Activated T-cell treated with anti-CD3 and anti-CD28 coated beads, Interleukin-2, amount 50 U/mL, for 72 hours (primary cell): ENCODE measurements at regions not wholly inside any gene's neighbourhood (a gene's known extent, or its start where the extent isn't known, plus 50 kb on each side); places are given as distances from the start of the nearest gene placed in this dataset.

Source experiments
- ATAC-seq, 2 donors: fragments of 150-1000 bp; cut with Tn5 transposase; replicated peaks in 1 of 2; 2 replicates each; pipeline ENCODE4 v1.10.0; 2021; ENCODE audit warnings: moderate library complexity in 2 of 2, mild to moderate bottlenecking in 1 of 2
- DNase-seq, 2 donors: peaks; one replicate each; pipeline ENCODE4 v3.0.0; 2021 to 2022; ENCODE audit warnings: mixed read lengths in 1 of 2
- H3K27ac Mint-ChIP-seq: one replicate; pipeline ENCODE4 v1.8.0; 2022; ENCODE audit warnings: mild to moderate bottlenecking, moderate library complexity, mixed read lengths
- H3K27me3 Mint-ChIP-seq: one replicate; pipeline ENCODE4 v1.8.0; 2022; ENCODE audit warnings: low read depth, mixed read lengths
- H3K36me3 Mint-ChIP-seq, 2 donors: one replicate each; pipeline ENCODE4 v1.8.0; 2022; ENCODE audit warnings: mixed read lengths in 2 of 2, mild to moderate bottlenecking in 1 of 2; ENCODE audit not compliant: insufficient read depth in 2 of 2
- H3K4me1 Mint-ChIP-seq: one replicate; pipeline ENCODE4 v1.8.0; 2022; ENCODE audit warnings: low read depth, mixed read lengths
- H3K4me3 Mint-ChIP-seq, 2 donors: one replicate each; pipeline ENCODE4 v1.8.0; 2022; ENCODE audit warnings: mild to moderate bottlenecking in 2 of 2, mixed read lengths in 2 of 2, moderate library complexity in 2 of 2
- H3K9me3 Mint-ChIP-seq, 2 donors: one replicate each; pipeline ENCODE4 v1.8.0; 2022; ENCODE audit warnings: mixed read lengths in 2 of 2

DNA sequence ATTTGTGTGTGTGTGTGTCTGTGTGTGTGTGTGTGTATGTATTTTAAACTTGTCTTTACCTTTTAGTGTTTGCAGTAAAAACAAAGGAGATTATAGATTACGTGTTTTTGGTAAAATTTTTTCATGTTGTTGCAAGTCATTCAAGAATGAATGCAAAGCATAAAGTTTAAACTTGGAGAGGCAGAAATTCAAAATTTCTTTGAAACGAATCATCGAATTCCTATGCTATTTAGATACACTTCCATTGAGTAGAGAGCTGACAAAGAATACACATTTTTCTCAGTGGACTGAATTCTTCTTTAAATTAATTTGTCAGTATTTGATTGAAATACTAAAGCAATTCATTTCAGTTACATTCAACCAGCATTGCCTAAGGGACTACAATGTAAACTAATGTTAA, 66.0 kb upstream of the HDAC9 start:
- H3K27me3 Mint-ChIP-seq: no peaks in the 10 kb centered on the region
- no peaks in the 10 kb centered on the region for H3K36me3 Mint-ChIP-seq
- ATAC-seq: no peak
- H3K27ac Mint-ChIP-seq: no peak overlapping the region
- H3K9me3 Mint-ChIP-seq: peaks cover 0 to 4% of the 10 kb centered on the region in 2 donors
- no peak for DNase-seq
- H3K4me3 Mint-ChIP-seq: no peak overlapping the region
- H3K4me1 Mint-ChIP-seq: no peaks in the 10 kb centered on the region

DNA sequence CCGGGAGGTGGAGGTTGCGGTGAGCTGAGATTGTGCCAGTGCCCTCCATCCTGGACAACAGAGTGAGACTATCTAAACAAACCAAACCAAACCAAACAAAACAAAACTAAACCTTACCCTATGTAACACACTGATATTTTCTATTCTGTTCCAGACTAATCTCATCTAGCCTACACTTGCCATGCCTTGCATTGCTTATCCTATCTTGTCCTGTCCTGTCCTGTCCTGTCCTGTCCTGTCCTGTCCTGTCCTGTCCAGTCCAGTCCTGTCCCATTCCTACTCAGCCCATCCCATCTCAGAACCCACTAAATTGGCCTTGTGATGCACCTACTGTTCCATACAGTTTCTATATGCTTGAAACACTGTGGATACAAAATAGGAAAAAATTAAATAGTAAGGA, 64.7 kb upstream of the HDAC9 start:
- Mint-ChIP-seq H3K9me3 (peaks cover 0 to 4% of the 10 kb centered on the region in 2 donors), H3K27me3 (no peaks in the 10 kb centered on the region), H3K4me1 (no peaks in the 10 kb centered on the region), H3K4me3 (no peak overlapping the region), H3K36me3 (no peaks in the 10 kb centered on the region), H3K27ac (no peak overlapping the region)
- no peak for DNase-seq
- no peak for ATAC-seq

DNA sequence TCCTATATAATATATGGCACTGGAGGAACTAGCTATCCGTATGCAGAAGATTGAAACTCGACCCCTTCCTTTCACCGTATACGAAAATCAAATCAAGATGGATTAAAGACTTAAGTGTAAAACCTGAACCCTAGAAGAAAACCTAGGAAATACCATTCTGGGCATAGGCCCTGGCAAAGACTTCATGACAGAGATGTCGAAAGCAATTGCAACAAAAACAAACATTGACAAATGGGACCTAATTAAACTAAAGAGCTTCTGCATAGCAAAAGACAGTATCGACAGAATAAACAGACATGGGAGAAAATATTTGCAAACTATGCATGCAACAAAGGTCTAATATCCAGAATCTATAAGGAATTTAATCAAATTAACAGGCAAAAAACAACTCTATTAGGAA, 61.4 kb upstream of the HDAC9 start:
- H3K4me1 Mint-ChIP-seq: peaks cover 2% of the 10 kb centered on the region
- no peaks in the 10 kb centered on the region for H3K36me3 Mint-ChIP-seq
- ATAC-seq (no peak), DNase-seq (no peak)
- H3K9me3 Mint-ChIP-seq: peaks cover 0 to 4% of the 10 kb centered on the region in 2 donors
- H3K4me3 Mint-ChIP-seq: no peak overlapping the region
- H3K27ac Mint-ChIP-seq: no peak overlapping the region
- H3K27me3 Mint-ChIP-seq: no peaks in the 10 kb centered on the region

DNA sequence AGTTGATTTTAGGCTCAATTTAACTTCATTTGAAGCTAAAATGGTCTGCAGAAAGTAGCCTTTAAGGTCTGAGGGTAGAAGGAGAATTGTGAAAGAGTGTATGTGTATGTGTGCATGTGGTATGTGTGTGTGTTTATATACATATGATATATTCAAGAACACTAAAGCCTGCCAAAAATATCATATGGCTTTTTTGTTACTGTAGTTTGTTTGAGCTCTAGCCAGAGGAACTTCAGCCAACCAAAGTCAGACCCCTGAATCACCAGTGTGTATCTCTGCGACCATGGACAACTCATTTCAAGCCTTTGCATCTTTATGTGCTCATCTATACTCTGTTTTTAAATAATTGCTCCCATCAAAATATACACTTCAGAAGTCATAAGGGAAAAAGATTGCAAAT, 58.4 kb upstream of the HDAC9 start:
- Mint-ChIP-seq H3K4me3 (no peak overlapping the region), H3K4me1 (peaks cover 6% of the 10 kb centered on the region), H3K9me3 (peaks cover 0 to 2% of the 10 kb centered on the region in 2 donors), H3K27me3 (no peaks in the 10 kb centered on the region), H3K36me3 (no peaks in the 10 kb centered on the region), H3K27ac (no peak overlapping the region)
- DNase-seq: no peak
- ATAC-seq: no peak

DNA sequence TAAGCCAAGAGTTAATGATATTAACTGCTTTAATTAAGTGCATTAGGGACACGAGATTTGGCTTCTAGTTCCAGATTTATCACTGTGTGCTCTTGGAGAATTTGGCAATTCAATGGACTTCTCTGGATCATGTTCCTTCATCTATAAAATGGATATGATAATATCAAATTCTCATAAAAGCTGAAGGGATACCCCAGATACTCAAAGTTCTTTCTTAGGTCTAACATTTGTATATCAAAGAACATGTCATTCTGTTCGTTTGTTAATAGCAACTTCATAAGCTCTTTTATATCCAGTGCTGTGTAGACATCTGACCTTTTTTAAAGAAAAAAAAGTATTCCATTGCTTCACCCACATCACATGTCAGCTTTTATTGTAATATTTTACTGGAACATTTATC, 54.6 kb upstream of the HDAC9 start:
- no peak for ATAC-seq
- Mint-ChIP-seq H3K4me1 (peaks cover 6% of the 10 kb centered on the region), H3K36me3 (no peaks in the 10 kb centered on the region), H3K27ac (no peak overlapping the region), H3K27me3 (no peaks in the 10 kb centered on the region), H3K9me3 (no peaks in the 10 kb centered on the region), H3K4me3 (no peak overlapping the region)
- DNase-seq: no peak

DNA sequence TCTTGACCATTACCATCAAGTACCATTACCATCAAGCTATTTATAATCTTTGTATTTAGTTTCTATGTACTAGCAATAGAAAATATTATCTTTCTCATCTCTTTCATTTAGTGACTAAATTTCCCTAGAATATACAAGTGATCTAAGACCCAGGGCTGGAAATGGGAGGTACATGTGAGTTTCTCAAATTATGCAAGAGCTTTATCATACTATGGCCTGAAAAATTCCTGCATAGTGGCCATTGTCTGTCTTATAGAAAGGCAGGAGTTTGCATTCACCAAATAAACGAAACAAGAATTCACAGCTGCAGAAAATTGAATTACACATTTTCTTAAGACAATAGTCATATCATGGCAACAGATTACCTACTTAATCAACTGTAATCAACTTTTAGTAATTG, 50.7 kb upstream of the HDAC9 start:
- ATAC-seq (no peak), DNase-seq (no peak)
- H3K27ac Mint-ChIP-seq: no peak overlapping the region
- H3K27me3 Mint-ChIP-seq: no peaks in the 10 kb centered on the region
- H3K4me3 Mint-ChIP-seq: no peak overlapping the region
- no peaks in the 10 kb centered on the region for H3K36me3 Mint-ChIP-seq
- no peaks in the 10 kb centered on the region for H3K9me3 Mint-ChIP-seq
- H3K4me1 Mint-ChIP-seq: no peaks in the 10 kb centered on the region

DNA sequence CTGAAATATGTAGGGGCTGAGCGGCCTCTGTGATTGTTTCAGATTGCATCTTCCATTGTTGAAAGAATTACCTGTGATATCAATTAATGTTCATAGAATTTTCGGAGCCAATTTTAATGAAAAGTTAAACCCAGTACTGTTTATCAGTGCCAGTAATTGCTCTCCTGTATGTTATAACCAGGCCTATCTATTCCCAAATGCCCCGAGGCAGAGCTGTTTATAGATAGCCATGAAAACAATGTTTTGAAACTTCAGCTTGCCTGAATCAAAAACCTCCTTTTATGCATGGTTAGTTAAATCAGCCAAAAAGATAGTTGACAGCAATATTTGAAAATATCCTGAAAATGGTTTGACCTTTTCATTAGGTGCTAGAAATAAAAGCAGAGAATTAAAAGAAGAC, 50.1 kb upstream of the HDAC9 start:
- Mint-ChIP-seq H3K4me1 (no peaks in the 10 kb centered on the region), H3K27me3 (no peaks in the 10 kb centered on the region), H3K4me3 (no peak overlapping the region), H3K36me3 (no peaks in the 10 kb centered on the region), H3K9me3 (no peaks in the 10 kb centered on the region), H3K27ac (no peak overlapping the region)
- ATAC-seq (no peak), DNase-seq (no peak)
